Keratinocyte (primary cell): ENCODE measurements at regions not wholly inside any gene's neighbourhood (a gene's known extent, or its start where the extent isn't known, plus 50 kb on each side); places are given as distances from the start of the nearest gene placed in this dataset.

Source experiments
- CTCF ChIP-seq, 3 experiments: IDR thresholded peaks in 1 of 3; conservative IDR thresholded peaks in 1 of 3; optimal IDR thresholded peaks in 1 of 3; 2 replicates in 2 of 3; 3 replicates in 1 of 3; pipeline versions ENCODE3 to v1.5.1; 2011; ENCODE audit warnings: low read length in 3 of 3, mild to moderate bottlenecking in 3 of 3, moderate library complexity in 2 of 3, control low read depth in 1 of 3, inconsistent platforms in 1 of 3; ENCODE audit not compliant: insufficient read depth in 2 of 3; ENCODE audit errors: extremely low read depth in 1 of 3
- EZH2 ChIP-seq: IDR thresholded peaks from one replicate; pipeline ENCODE4 v1.6.1; 2012; ENCODE audit warnings: inconsistent platforms, mild to moderate bottlenecking, low read length, moderate library complexity

GRCh38 chr5:28580616-28581015 is 1542.2 kb upstream of the CDH9 start:
- no peak for TF ChIP-seq CTCF (optimal IDR thresholded peaks at IDR 0.05 in 1 of 3, IDR thresholded peaks at IDR 0.05 in 1 of 3, conservative IDR thresholded peaks at IDR 0.05 in 1 of 3; ENCODE audit: extremely low read depth in 1 of 3, insufficient read depth in 2 of 3, low read length in 3 of 3)
- TF ChIP-seq EZH2 = no peak
